SH-SY5Y (cell line): ENCODE measurements at regions not wholly inside any gene's neighbourhood (a gene's known extent, or its start where the extent isn't known, plus 50 kb on each side); places are given as distances from the start of the nearest gene placed in this dataset.

Source experiments
- GATA2 ChIP-seq: IDR thresholded peaks from 2 replicates; pipeline ENCODE4 v1.6.1; 2011; ENCODE audit warnings: mild to moderate bottlenecking, low read depth, low read length
- GATA3 ChIP-seq: IDR thresholded peaks from 2 replicates; pipeline ENCODE4 v1.6.1; 2011; ENCODE audit warnings: low read depth, mild to moderate bottlenecking, low read length, moderate library complexity

- no peak for TF ChIP-seq GATA3
- no peak for TF ChIP-seq GATA2
These were observed 1641.8 kb upstream of the WWC1 start for GRCh38 chr5:166649676-166650075.
